Panc1 (cell line): ENCODE measurements at regions not wholly inside any gene's neighbourhood (a gene's known extent, or its start where the extent isn't known, plus 50 kb on each side); places are given as distances from the start of the nearest gene placed in this dataset.
A peak's percentile ranks its signal among the peaks of the same experiment; 100 is the strongest.

Experiments
- ATAC-seq: fragments of 200-7000 bp; cut with Tn5 transposase; 2 replicates; pipeline ENCODE4 v1.9.1; 2020; ENCODE audit warnings: mild to moderate bottlenecking, moderate library complexity
- BruUV-seq: library from RNA; stranded (reverse); fragments of 400-500 nt; replicated peaks from 2 replicates; lab custom pipeline; 2021; lab: Mats Ljungman, UMichigan
- CTCF ChIA-PET: fragments of 300-600 bp; sonication (Branson Sonifier 250); formaldehyde crosslinking; loops from one replicate; lab custom pipeline; 2022; ENCODE audit warnings: antibody characterized with exemption; lab: Charles Lee
- POLR2A ChIA-PET: fragments of 300-600 bp; sonication (Branson Sonifier 250); formaldehyde crosslinking; loops from one replicate; lab custom pipeline; 2022; ENCODE audit warnings: antibody characterized with exemption; lab: Charles Lee
- DNase-seq: peaks from one replicate; pipeline ENCODE4 v3.0.0-alpha.2; 2010; ENCODE audit warnings: low read depth, low spot score
- H3K27ac ChIP-seq: 2 replicates; pipeline ENCODE4 v1.5.1; 2011; ENCODE audit warnings: mild to moderate bottlenecking, low read length, inconsistent platforms
- H3K27me3 ChIP-seq: fragments of 200-500 bp; sonication (Bioruptor generic); 2 replicates; pipeline ENCODE4 v1.6.0; 2014; ENCODE audit warnings: low read length, inconsistent platforms; ENCODE audit not compliant: control insufficient read depth, insufficient read depth
- H3K36me3 ChIP-seq: fragments of 200-500 bp; sonication (Bioruptor generic); 2 replicates; pipeline ENCODE4 v1.5.1; 2014; ENCODE audit warnings: inconsistent platforms, mild to moderate bottlenecking, low read length, moderate library complexity; ENCODE audit not compliant: control insufficient read depth, insufficient read depth
- H3K4me1 ChIP-seq: 2 replicates; pipeline ENCODE4 v1.5.1; 2011; ENCODE audit warnings: inconsistent platforms, mild to moderate bottlenecking, low read length, moderate library complexity; ENCODE audit not compliant: control insufficient read depth, insufficient read depth
- H3K4me3 ChIP-seq, 2 experiments: 2 replicates each; pipeline ENCODE4 v1.5.1; 2011 to 2012; ENCODE audit warnings: low read depth in 2 of 2, low read length in 2 of 2, mild to moderate bottlenecking in 2 of 2, inconsistent platforms in 1 of 2, moderate library complexity in 1 of 2
- H3K9me3 ChIP-seq: fragments of 200-500 bp; sonication (Bioruptor generic); 2 replicates; pipeline ENCODE4 v1.5.1; 2014; ENCODE audit warnings: low read depth, mild to moderate bottlenecking, inconsistent platforms, low read length, moderate library complexity; ENCODE audit not compliant: control insufficient read depth, insufficient read depth
- CTCF ChIP-seq: fragments of 450-650 bp; IDR thresholded peaks from 2 replicates; pipeline ENCODE4 v1.5.1; 2017; ENCODE audit warnings: mild to moderate bottlenecking
- POLR2AphosphoS5 ChIP-seq: IDR thresholded peaks from 2 replicates; pipeline ENCODE4 v1.6.1; 2012; ENCODE audit warnings: mild to moderate bottlenecking, low read depth, low read length, moderate library complexity
- REST ChIP-seq, 2 experiments: IDR thresholded peaks; 2 replicates each; pipeline ENCODE4 v1.6.1; 2011 to 2012; ENCODE audit warnings: low read depth in 2 of 2, control low read depth in 1 of 2, low read length in 1 of 2, mild to moderate bottlenecking in 1 of 2, moderate library complexity in 1 of 2; ENCODE audit not compliant: insufficient read depth in 1 of 2
- SIN3A ChIP-seq: IDR thresholded peaks from 2 replicates; pipeline ENCODE4 v1.6.1; 2012; ENCODE audit warnings: low read depth, mild to moderate bottlenecking, low read length, moderate library complexity, borderline replicate concordance; ENCODE audit not compliant: insufficient read depth
- TCF7L2 ChIP-seq: IDR thresholded peaks from 2 replicates; pipeline ENCODE4 v1.6.1; 2011; ENCODE audit warnings: mild to moderate bottlenecking, low read depth, low read length, inconsistent platforms
- in situ Hi-C: cut with HindIII; loops from 2 replicates; pipeline ENCODE4 v1.10.0; 2016; ENCODE audit warnings: low sequenced_read_pairs, low pct_unique_long_range_greater_than_20kb
- intact Hi-C: fragments of 100-400 bp; cut with micrococcal nuclease; formaldehyde crosslinking; loops from one replicate; pipeline ENCODE4 v1.10.0; 2022; ENCODE audit not compliant: unreplicated experiment

GRCh38 chr18:67359873-67360838, 156.4 kb downstream of the DSEL start:
- ATAC-seq (peak; percentile 98), DNase-seq (peak; percentile 81)
- Histone ChIP-seq H3K27me3 (no peaks in the 10 kb centered on the region), H3K9me3 (no peaks in the 10 kb centered on the region), H3K4me1 (no peaks in the 10 kb centered on the region; the same call in 1 of the 2 replicates), H3K4me3 (peak overlapping the region; percentile 12 to 30; a peak in 2 of 4 replicates), H3K27ac (peak overlapping the region; percentile 76), H3K36me3 (no peaks in the 10 kb centered on the region)
- in situ Hi-C loops (no loop called here), intact Hi-C loops (no loop called here)
- ChIA-PET CTCF (no interaction called here), POLR2A (no interaction called here)
- no TSS peak for BruUV-seq
- TF ChIP-seq POLR2AphosphoS5: no peak; the same call in 1 of the 2 replicates
- no peak for TF ChIP-seq CTCF
- no peak for TF ChIP-seq REST (IDR thresholded peaks at IDR 0.05; ENCODE audit: insufficient read depth in 1 of 2, low read depth in 2 of 2, low read length in 1 of 2)
- no peak for TF ChIP-seq SIN3A
- no peak for TF ChIP-seq TCF7L2

- no TSS peak for BruUV-seq
- TF ChIP-seq SIN3A (no peak), REST (IDR thresholded peaks at IDR 0.05; ENCODE audit: insufficient read depth in 1 of 2, low read depth in 2 of 2, low read length in 1 of 2) (no peak), POLR2AphosphoS5 (no peak), TCF7L2 (no peak), CTCF (no peak)
- POLR2A ChIA-PET: no interaction called here
- H3K4me3 ChIP-seq: no peak overlapping the region
- H3K27ac ChIP-seq: 0 out of 2 replicates have a peak overlapping the region, but pooled peaks have one; percentile 76
- CTCF ChIA-PET: no interaction called here
- intact Hi-C loops: no loop called here
- no peaks in the 10 kb centered on the region for H3K27me3 ChIP-seq
- in situ Hi-C loops: no loop called here
- H3K36me3 ChIP-seq: no peaks in the 10 kb centered on the region
- no peak for DNase-seq
- no peaks in the 10 kb centered on the region for H3K9me3 ChIP-seq
- ATAC-seq: no peak
- H3K4me1 ChIP-seq: no peaks in the 10 kb centered on the region; the same call in 1 of the 2 replicates
Measured at GRCh38 chr18:67358947-67359346, 157.6 kb downstream of the DSEL start.
